K562 (cell line): ENCODE measurements at regions not wholly inside any gene's neighbourhood (a gene's known extent, or its start where the extent isn't known, plus 50 kb on each side); places are given as distances from the start of the nearest gene placed in this dataset.
"Not testable (repeated sequence)": the region's sequence is repeated elsewhere in the genome, so short reads cannot be mapped to it uniquely, and the experiment has no call there.

Experiments
- ATAC-seq: fragments of 200-7000 bp; cut with Tn5 transposase; 3 replicates; pipeline ENCODE4 v1.9.1; 2020; ENCODE audit warnings: moderate library complexity
- BruUV-seq: library from RNA; stranded (reverse); fragments of 400-500 nt; replicated peaks from 2 replicates; lab custom pipeline; 2021; lab: Mats Ljungman, UMichigan
- CTCF ChIA-PET: fragments of 300-600 bp; formaldehyde crosslinking; extraction: SDS; loops from one replicate; lab custom pipeline; 2021; ENCODE audit warnings: low intra/inter-chr PET ratio; lab: Yijun Ruan, JAX
- POLR2A ChIA-PET: fragments of 300-600, 350-650 bp; sonication (Branson Sonifier 250); formaldehyde crosslinking; extraction: SDS; loops from one replicate; lab custom pipeline; 2021; ENCODE audit warnings: antibody characterized with exemption, inconsistent platforms; lab: Yijun Ruan, JAX
- DNase-seq, 4 experiments: peaks; one replicate each; pipeline versions ENCODE4 v3.0.0 to v3.0.0-alpha.2; 2011 to 2018; ENCODE audit warnings: low spot score in 3 of 4, mixed read lengths in 3 of 4; ENCODE audit errors: extremely low read depth in 1 of 4
- FAIRE-seq: peaks from 2 replicates; lab custom pipeline; 2011; peaks lifted over from hg19 to GRCh38; lab: Jason Lieb, UNC
- H2AFZ ChIP-seq: 2 replicates; pipeline ENCODE4 v1.6.0; 2011; ENCODE audit warnings: low read depth, low read length, control low read depth, inconsistent platforms
- H3K27ac ChIP-seq: fragments of 200-600 bp; 3 replicates; pipeline ENCODE4 v1.8.0; 2011; ENCODE audit warnings: low read depth, mild to moderate bottlenecking, control low read depth, inconsistent platforms, low read length, moderate library complexity, mixed read lengths; ENCODE audit errors: extremely low read depth
- H3K27me3 ChIP-seq, 2 experiments: fragments of 300-600 bp in 1 of 2; 2 replicates in 1 of 2; 3 replicates in 1 of 2; pipeline versions ENCODE4 v1.6.0 to v1.8.0; 2011; ENCODE audit warnings: inconsistent platforms in 2 of 2, low read length in 2 of 2, mild to moderate bottlenecking in 1 of 2, mixed read lengths in 1 of 2, moderate library complexity in 1 of 2; ENCODE audit not compliant: control insufficient read depth in 2 of 2, insufficient read depth in 2 of 2
- H3K36me3 ChIP-seq: fragments of 300-600 bp; 3 replicates; pipeline ENCODE4 v1.8.0; 2011; ENCODE audit warnings: mild to moderate bottlenecking, low read length, inconsistent platforms; ENCODE audit not compliant: control insufficient read depth, insufficient read depth
- H3K4me1 ChIP-seq, 2 experiments: fragments of 200-600 bp in 1 of 2; replicated peaks in 1 of 2; 2 replicates in 1 of 2; 3 replicates in 1 of 2; pipeline versions ENCODE4 v1.5.1 to v1.8.0; 2011; ENCODE audit warnings: inconsistent platforms in 2 of 2, low read length in 2 of 2, mild to moderate bottlenecking in 1 of 2, mixed read lengths in 1 of 2, moderate library complexity in 1 of 2; ENCODE audit not compliant: control insufficient read depth in 2 of 2, insufficient read depth in 2 of 2
- H3K4me2 ChIP-seq: 2 replicates; pipeline ENCODE4 v1.6.1; 2011; ENCODE audit warnings: low read length, control low read depth, inconsistent platforms, mixed read lengths; ENCODE audit not compliant: insufficient read depth
- H3K4me3 ChIP-seq: fragments of 200-600 bp; sonication (generic), shearing (Covaris generic); 2 replicates; pipeline ENCODE4 v1.5.1; 2016; ENCODE audit warnings: control low read depth, inconsistent platforms
- H3K79me2 ChIP-seq: fragments of 200-600 bp; 3 replicates; pipeline ENCODE4 v1.8.0; 2011; ENCODE audit warnings: low read length, inconsistent platforms; ENCODE audit not compliant: control insufficient read depth, insufficient read depth
- H3K9ac ChIP-seq, 2 experiments: 2 replicates each; pipeline versions ENCODE4 v1.6.0 to v1.6.1; 2011; ENCODE audit warnings: low read depth in 2 of 2, low read length in 2 of 2, control low read depth in 1 of 2, inconsistent platforms in 1 of 2, mild to moderate bottlenecking in 1 of 2, mixed read lengths in 1 of 2; ENCODE audit not compliant: insufficient read depth in 1 of 2
- H3K9me1 ChIP-seq: one replicate; pipeline ENCODE4 v1.6.0; 2011; ENCODE audit warnings: inconsistent platforms, mild to moderate bottlenecking, low read length, moderate library complexity; ENCODE audit not compliant: control insufficient read depth, insufficient read depth
- H3K9me3 ChIP-seq: replicated peaks from 2 replicates; pipeline ENCODE4 v1.5.1; 2011; ENCODE audit warnings: low read depth, low read length, inconsistent platforms; ENCODE audit not compliant: control insufficient read depth, insufficient read depth
- H4K20me1 ChIP-seq: replicated peaks from 2 replicates; pipeline ENCODE4 v1.6.1; 2011; ENCODE audit warnings: low read length, inconsistent platforms, mixed read lengths; ENCODE audit not compliant: control insufficient read depth, insufficient read depth
- ARID1B ChIP-seq: fragments of 450-650 bp; IDR thresholded peaks from 2 replicates; pipeline ENCODE4 v1.6.1; 2016; ENCODE audit warnings: antibody characterized with exemption, mild to moderate bottlenecking, inconsistent platforms
- CBFA2T2 ChIP-seq: fragments of 450-650 bp; conservative IDR thresholded peaks from 2 replicates; pipeline ENCODE4 v1.6.1; 2017; ENCODE audit warnings: mild to moderate bottlenecking
- CBFA2T3 ChIP-seq: fragments of 450-650 bp; IDR thresholded peaks from 2 replicates; pipeline ENCODE4 v1.6.1; 2017
- NR2C1 ChIP-seq, 2 experiments: fragments of 450-650 bp; IDR thresholded peaks; 2 replicates each; pipeline ENCODE4 v1.6.1; 2017; ENCODE audit warnings: mild to moderate bottlenecking in 2 of 2, antibody characterized with exemption in 1 of 2, inconsistent platforms in 1 of 2, missing compliant biosample characterization in 1 of 2, missing genetic modification characterization in 1 of 2
- TAL1 ChIP-seq: fragments of 450-650 bp; IDR thresholded peaks from 2 replicates; pipeline ENCODE4 v1.6.1; 2016; ENCODE audit warnings: mild to moderate bottlenecking
- TCF3 ChIP-seq: sonication (generic); formaldehyde crosslinking; IDR thresholded peaks from 2 replicates; pipeline ENCODE4 v1.4.0; 2020; ENCODE audit warnings: mild to moderate bottlenecking, missing genetic modification reagents
- TEAD4 ChIP-seq, 2 experiments: sonication (generic) in 1 of 2; formaldehyde crosslinking in 1 of 2; IDR thresholded peaks; 2 replicates each; pipeline versions ENCODE4 v1.6.1 to v1.8.0; 2012 to 2022; ENCODE audit warnings: borderline replicate concordance in 1 of 2, inconsistent platforms in 1 of 2, low read length in 1 of 2, mild to moderate bottlenecking in 1 of 2, missing genetic modification reagents in 1 of 2
- WGBS: fragments of 100-300 bp; shearing (Covaris generic); methylation state at CpG from one replicate; pipeline ENCODE4 v1.1.6; 2016; ENCODE audit warnings: low coverage, mixed read lengths; ENCODE audit not compliant: insufficient coverage; ENCODE audit errors: missing lambda C conversion rate; 5-methylcytosine and 5-hydroxymethylcytosine counted together
- in situ Hi-C: fragments of 300-500 bp; cut with MboI; formaldehyde crosslinking; loops from 4 replicates; pipeline ENCODE4 v1.15.0; 2018; ENCODE audit warnings: inconsistent platforms, mixed read lengths
- intact Hi-C: fragments of 100-400 bp; cut with micrococcal nuclease; formaldehyde crosslinking; loops from 2 replicates; pipeline ENCODE4 v1.14.2; 2022
- TF ChIP-seq, protein P1 (sequence below): fragments of 450-650 bp; conservative IDR thresholded peaks from 2 replicates; pipeline ENCODE4 v1.6.1; 2016; ENCODE audit warnings: missing genetic modification characterization, low read depth, mild to moderate bottlenecking, missing compliant biosample characterization, moderate library complexity

DNA sequence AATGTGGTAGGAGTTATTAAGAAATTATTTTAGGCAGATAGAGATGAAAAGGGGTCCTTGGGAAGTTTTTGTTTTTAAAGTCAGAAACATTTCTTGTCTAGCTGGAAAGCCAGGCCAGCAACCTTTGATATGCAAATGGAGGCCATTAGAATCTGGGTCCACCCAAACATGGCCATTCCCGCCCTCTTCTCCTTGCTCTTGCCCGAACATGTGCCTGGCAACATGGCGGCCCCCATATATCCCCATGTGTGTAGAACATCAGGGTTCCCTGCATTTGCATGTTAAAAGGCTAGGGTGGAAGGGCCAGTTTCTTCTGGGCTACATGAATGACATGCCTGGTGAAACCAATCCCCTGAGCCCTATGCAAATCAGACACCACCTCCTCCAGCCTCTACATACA lies 80.7 kb upstream of the PLAC8 start (continued):
- TF ChIP-seq, protein P1, sequence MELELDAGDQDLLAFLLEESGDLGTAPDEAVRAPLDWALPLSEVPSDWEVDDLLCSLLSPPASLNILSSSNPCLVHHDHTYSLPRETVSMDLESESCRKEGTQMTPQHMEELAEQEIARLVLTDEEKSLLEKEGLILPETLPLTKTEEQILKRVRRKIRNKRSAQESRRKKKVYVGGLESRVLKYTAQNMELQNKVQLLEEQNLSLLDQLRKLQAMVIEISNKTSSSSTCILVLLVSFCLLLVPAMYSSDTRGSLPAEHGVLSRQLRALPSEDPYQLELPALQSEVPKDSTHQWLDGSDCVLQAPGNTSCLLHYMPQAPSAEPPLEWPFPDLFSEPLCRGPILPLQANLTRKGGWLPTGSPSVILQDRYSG (tag), result no peak
- TF ChIP-seq, all 486 proteins: peak for 2

DNA sequence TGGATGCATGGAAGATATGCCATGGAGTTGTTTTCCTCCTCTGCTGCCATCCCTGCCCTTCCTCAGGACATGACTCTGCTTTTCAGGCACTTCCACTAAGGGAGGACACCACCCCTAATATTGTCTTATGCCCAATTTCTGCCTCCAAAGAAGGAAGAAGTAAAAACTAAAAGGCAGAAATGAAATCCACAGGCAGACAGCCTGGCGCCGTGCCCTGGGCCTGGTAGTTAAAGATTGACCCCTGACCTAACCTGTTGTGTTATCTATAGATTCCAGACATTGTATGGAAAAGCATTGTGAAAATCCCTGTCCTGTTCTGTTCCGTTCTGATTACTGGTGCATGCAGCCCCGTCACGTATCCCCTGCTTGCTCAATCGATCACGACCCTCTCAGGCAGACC lies 80.1 kb upstream of the PLAC8 start:
- H3K9ac ChIP-seq; H3K9me1 ChIP-seq; POLR2A ChIA-PET; H2AFZ ChIP-seq; H3K27me3 ChIP-seq; H3K9me3 ChIP-seq; H3K4me3 ChIP-seq; H3K4me1 ChIP-seq; in situ Hi-C loops; CTCF ChIA-PET; H3K27ac ChIP-seq; BruUV-seq; FAIRE-seq; intact Hi-C loops; ATAC-seq; H4K20me1 ChIP-seq; H3K4me2 ChIP-seq; DNase-seq; H3K79me2 ChIP-seq; H3K36me3 ChIP-seq; TF ChIP-seq TEAD4 (CRISPR knock-in tag; IDR thresholded peaks at IDR 0.05; ENCODE audit: borderline replicate concordance); NR2C1 (IDR thresholded peaks at IDR 0.05): not testable (repeated sequence)
- peak; percentile 45; the same call in 1 of the 2 replicates for TF ChIP-seq CBFA2T3
- TF ChIP-seq TEAD4 (IDR thresholded peaks at IDR 0.05; ENCODE audit: low read length), result peak; percentile 21; the same call in 1 of the 2 replicates
- peak; percentile 62 for TF ChIP-seq TAL1
- TF ChIP-seq CBFA2T2, result peak; percentile 25; the same call in 1 of the 2 replicates
- peak; percentile 62 for TF ChIP-seq TCF3 (CRISPR knock-in tag)
- TF ChIP-seq NR2C1 (tag; IDR thresholded peaks at IDR 0.05), result peak; percentile 41; the same call in 1 of the 2 replicates
- TF ChIP-seq ARID1B, result 0 out of 2 replicates have a peak, but pooled peaks have one; percentile 24
- WGBS, result 5% methylated on average over 7 of the region's 7 CpGs
